Mesendoderm (in vitro differentiated cells): ENCODE measurements at regions not wholly inside any gene's neighbourhood (a gene's known extent, or its start where the extent isn't known, plus 50 kb on each side); places are given as distances from the start of the nearest gene placed in this dataset.

Experiments used
- DNase-seq: peaks from one replicate; pipeline ENCODE4 v3.0.0; 2013
- H2AK5ac ChIP-seq: 2 replicates; pipeline ENCODE4 v1.6.1; 2013; ENCODE audit warnings: low read length, inconsistent platforms
- H2BK120ac ChIP-seq: 2 replicates; pipeline ENCODE4 v1.6.1; 2013; ENCODE audit warnings: low read depth, mild to moderate bottlenecking, low read length, moderate library complexity, mixed read lengths
- H2BK15ac ChIP-seq: replicated peaks from 2 replicates; pipeline ENCODE4 v1.6.1; 2013; ENCODE audit warnings: low read depth, mild to moderate bottlenecking, moderate library complexity
- H2BK5ac ChIP-seq: 2 replicates; pipeline ENCODE4 v1.6.1; 2013; ENCODE audit warnings: low read length, inconsistent platforms
- H3K18ac ChIP-seq: 2 replicates; pipeline ENCODE4 v1.6.1; 2013; ENCODE audit warnings: mild to moderate bottlenecking, low read length, mixed read lengths
- H3K23ac ChIP-seq: one replicate; pipeline ENCODE4 v1.6.1; 2013; ENCODE audit warnings: low read length
- H3K27ac ChIP-seq: 2 replicates; pipeline ENCODE4 v1.5.1; 2013; ENCODE audit warnings: low read depth, mild to moderate bottlenecking, inconsistent platforms, low read length, moderate library complexity
- H3K27me3 ChIP-seq: 2 replicates; pipeline ENCODE4 v1.6.1; 2013; ENCODE audit warnings: low read length, control low read depth, mild to moderate bottlenecking, inconsistent platforms; ENCODE audit not compliant: insufficient read depth, poor library complexity
- H3K36me3 ChIP-seq: 2 replicates; pipeline ENCODE4 v1.6.1; 2013; ENCODE audit warnings: low read length, inconsistent platforms; ENCODE audit not compliant: control insufficient read depth, insufficient read depth
- H3K4ac ChIP-seq: one replicate; pipeline ENCODE4 v1.6.1; 2013; ENCODE audit warnings: low read depth, mild to moderate bottlenecking, low read length, moderate library complexity
- H3K4me1 ChIP-seq: 2 replicates; pipeline ENCODE4 v1.6.1; 2013; ENCODE audit warnings: low read depth, low read length, inconsistent platforms; ENCODE audit not compliant: control insufficient read depth
- H3K4me2 ChIP-seq: 2 replicates; pipeline ENCODE4 v1.6.1; 2013; ENCODE audit warnings: low read length
- H3K4me3 ChIP-seq: 2 replicates; pipeline ENCODE4 v1.5.1; 2013; ENCODE audit warnings: mild to moderate bottlenecking, low read length
- H3K56ac ChIP-seq: one replicate; pipeline ENCODE4 v1.6.1; 2013; ENCODE audit warnings: low read length
- H3K79me1 ChIP-seq: 2 replicates; pipeline ENCODE4 v1.6.1; 2013; ENCODE audit warnings: low read length, inconsistent platforms
- H3K79me2 ChIP-seq: 2 replicates; pipeline ENCODE4 v1.6.1; 2013; ENCODE audit warnings: mild to moderate bottlenecking, low read length; ENCODE audit not compliant: control insufficient read depth, insufficient read depth
- H3K9ac ChIP-seq: 2 replicates; pipeline ENCODE4 v1.6.1; 2013; ENCODE audit warnings: low read length, inconsistent platforms
- H4K5ac ChIP-seq: one replicate; pipeline ENCODE4 v1.6.1; 2013; ENCODE audit warnings: low read length
- H4K8ac ChIP-seq: one replicate; pipeline ENCODE4 v1.6.1; 2013; ENCODE audit warnings: low read depth, mild to moderate bottlenecking, control low read depth, low read length, moderate library complexity
- WGBS: extraction: QIAGEN DNeasy Blood & Tissue Kit; methylation state at CpG from one replicate; pipeline ENCODE4 v1.1.7; 2013; ENCODE audit warnings: low lambda C conversion rate, missing lambda C conversion rate; ENCODE audit not compliant: insufficient coverage; ENCODE audit errors: extremely low coverage; 5-methylcytosine and 5-hydroxymethylcytosine counted together

DNA sequence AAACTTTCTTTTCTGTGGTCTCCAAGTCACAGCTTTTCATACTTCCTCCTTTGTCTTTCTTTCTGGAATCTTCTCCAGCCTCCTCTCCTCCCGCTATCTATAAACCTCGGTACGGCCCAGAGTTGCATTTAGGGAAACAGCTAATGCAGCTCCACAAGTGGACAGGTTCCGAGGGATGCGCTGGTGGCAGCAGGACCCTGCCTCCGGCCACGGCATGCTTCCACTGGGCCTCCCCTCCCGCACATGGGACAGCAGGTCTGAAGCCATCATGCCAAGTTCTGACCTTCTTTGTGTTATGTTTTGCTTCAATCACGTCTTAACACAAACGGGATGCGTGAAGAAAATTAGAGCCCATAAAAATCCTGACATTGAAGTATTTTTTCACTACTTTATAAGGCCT lies 136.9 kb downstream of the IRX2 start:
- Histone ChIP-seq H3K79me2 (no peaks in the 10 kb centered on the region), H4K8ac (no peak overlapping the region), H3K4me1 (no peaks in the 10 kb centered on the region), H3K4me2 (no peak overlapping the region), H3K27ac (no peak overlapping the region), H4K5ac (no peak overlapping the region), H3K56ac (no peak overlapping the region), H3K9ac (no peak overlapping the region), H2BK120ac (no peak overlapping the region), H3K18ac (no peak overlapping the region), H3K4ac (no peak overlapping the region), H2BK5ac (no peak overlapping the region), H3K79me1 (no peaks in the 10 kb centered on the region), H3K4me3 (no peak overlapping the region), H2AK5ac (no peak overlapping the region), H3K27me3 (no peaks in the 10 kb centered on the region), H3K23ac (no peak overlapping the region), H3K36me3 (no peaks in the 10 kb centered on the region), H2BK15ac (no peak overlapping the region)
- no CpG with 5 or more reads among the region's 11 CpGs for WGBS
- DNase-seq, result no peak

DNA sequence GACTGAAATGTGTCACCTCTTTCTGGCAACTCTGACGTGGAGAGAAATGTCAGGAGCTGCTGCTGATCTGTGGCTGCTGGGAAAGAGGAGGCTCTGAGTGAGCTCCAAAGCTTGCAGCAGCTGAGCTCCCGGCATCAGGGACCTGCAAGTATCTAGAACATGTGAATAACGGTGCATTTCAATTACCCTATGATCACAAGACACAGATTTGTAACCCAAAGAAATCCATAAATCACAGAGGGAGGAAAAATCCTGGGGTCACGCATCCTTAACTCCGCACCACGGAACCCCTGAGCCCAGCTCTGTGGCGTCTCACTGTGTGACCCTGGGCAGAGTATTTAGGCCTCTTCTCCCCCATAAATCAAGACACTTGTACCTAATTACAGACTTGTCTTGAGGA lies 139.8 kb downstream of the IRX2 start:
- H2BK5ac ChIP-seq, result no peak overlapping the region
- no peak overlapping the region for H2BK120ac ChIP-seq
- no peak overlapping the region for H3K18ac ChIP-seq
- no peaks in the 10 kb centered on the region for H3K36me3 ChIP-seq
- no peaks in the 10 kb centered on the region for H3K27me3 ChIP-seq
- no peak overlapping the region for H2BK15ac ChIP-seq
- H3K4me2 ChIP-seq, result no peak overlapping the region
- H3K4me1 ChIP-seq, result no peaks in the 10 kb centered on the region
- no peak overlapping the region for H4K8ac ChIP-seq
- DNase-seq, result no peak
- no peaks in the 10 kb centered on the region for H3K79me2 ChIP-seq
- no peak overlapping the region for H3K4ac ChIP-seq
- H3K23ac ChIP-seq, result no peak overlapping the region
- no peak overlapping the region for H3K9ac ChIP-seq
- H4K5ac ChIP-seq, result no peak overlapping the region
- no peak overlapping the region for H3K27ac ChIP-seq
- H2AK5ac ChIP-seq, result no peak overlapping the region
- no peak overlapping the region for H3K56ac ChIP-seq
- no peaks in the 10 kb centered on the region for H3K79me1 ChIP-seq
- H3K4me3 ChIP-seq, result no peak overlapping the region
- no CpG with 5 or more reads among the region's 7 CpGs for WGBS

DNA sequence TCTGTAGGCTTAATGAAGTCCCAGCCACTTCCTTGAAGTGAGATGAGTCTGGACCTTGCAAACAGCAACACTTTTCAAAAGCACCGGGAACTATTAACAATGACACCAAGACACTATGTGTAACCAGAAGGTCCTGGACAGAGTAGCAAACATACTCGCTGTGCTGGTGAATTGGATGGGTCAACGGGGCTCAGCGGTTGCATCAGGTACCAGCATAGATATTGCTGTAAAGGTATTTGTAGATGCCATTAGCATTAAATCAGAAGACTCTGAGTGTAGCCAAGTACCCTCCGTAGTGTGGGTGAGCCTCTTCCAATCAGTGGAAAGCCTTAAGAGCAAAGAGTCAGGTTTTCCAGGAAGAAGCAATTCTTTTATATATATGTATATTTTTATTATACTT lies 140.5 kb downstream of the IRX2 start:
- H3K36me3 ChIP-seq, result no peaks in the 10 kb centered on the region
- H3K56ac ChIP-seq, result no peak overlapping the region
- no peak overlapping the region for H3K18ac ChIP-seq
- H2BK120ac ChIP-seq, result no peak overlapping the region
- no peak overlapping the region for H4K8ac ChIP-seq
- H2BK15ac ChIP-seq, result no peak overlapping the region
- no peak overlapping the region for H3K4ac ChIP-seq
- H3K79me1 ChIP-seq, result no peaks in the 10 kb centered on the region
- no peak overlapping the region for H2BK5ac ChIP-seq
- no peak for DNase-seq
- H3K27ac ChIP-seq, result no peak overlapping the region
- no peak overlapping the region for H2AK5ac ChIP-seq
- H4K5ac ChIP-seq, result no peak overlapping the region
- H3K4me2 ChIP-seq, result no peak overlapping the region
- H3K4me3 ChIP-seq, result no peak overlapping the region
- no peak overlapping the region for H3K23ac ChIP-seq
- no peaks in the 10 kb centered on the region for H3K79me2 ChIP-seq
- H3K27me3 ChIP-seq, result no peaks in the 10 kb centered on the region
- H3K4me1 ChIP-seq, result no peaks in the 10 kb centered on the region
- no CpG with 5 or more reads among the region's 5 CpGs for WGBS
- no peak overlapping the region for H3K9ac ChIP-seq

DNA sequence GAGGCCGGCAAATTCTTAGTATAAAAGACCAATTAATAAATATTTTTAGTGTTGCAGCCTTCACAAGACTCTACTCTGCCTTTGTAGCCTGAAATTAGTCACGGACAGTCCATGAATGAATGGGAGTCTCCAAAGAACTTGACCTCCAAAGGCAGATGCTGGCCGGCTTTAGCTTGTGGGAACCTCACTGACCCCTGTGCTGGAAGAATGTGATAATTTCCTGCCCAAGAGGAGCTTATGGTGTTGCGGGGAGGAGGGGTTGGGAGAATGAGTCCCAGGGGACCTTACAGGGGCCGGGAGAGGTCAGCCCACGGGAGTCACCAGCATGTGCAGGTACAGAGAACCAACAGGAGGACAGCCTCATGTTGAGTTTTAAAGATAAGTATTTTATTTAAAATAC lies 143.1 kb downstream of the IRX2 start:
- Histone ChIP-seq H2BK5ac (no peak overlapping the region), H3K4ac (no peak overlapping the region), H3K27ac (no peak overlapping the region), H3K36me3 (no peaks in the 10 kb centered on the region), H3K23ac (no peak overlapping the region), H4K5ac (no peak overlapping the region), H4K8ac (no peak overlapping the region), H3K18ac (no peak overlapping the region), H3K4me3 (no peak overlapping the region), H2BK120ac (no peak overlapping the region), H3K79me2 (no peaks in the 10 kb centered on the region), H3K4me2 (no peak overlapping the region), H2BK15ac (no peak overlapping the region), H3K56ac (no peak overlapping the region), H2AK5ac (no peak overlapping the region), H3K79me1 (no peaks in the 10 kb centered on the region), H3K27me3 (no peaks in the 10 kb centered on the region), H3K9ac (no peak overlapping the region), H3K4me1 (no peaks in the 10 kb centered on the region)
- DNase-seq, result no peak
- WGBS, result no CpG with 5 or more reads among the region's 6 CpGs

DNA sequence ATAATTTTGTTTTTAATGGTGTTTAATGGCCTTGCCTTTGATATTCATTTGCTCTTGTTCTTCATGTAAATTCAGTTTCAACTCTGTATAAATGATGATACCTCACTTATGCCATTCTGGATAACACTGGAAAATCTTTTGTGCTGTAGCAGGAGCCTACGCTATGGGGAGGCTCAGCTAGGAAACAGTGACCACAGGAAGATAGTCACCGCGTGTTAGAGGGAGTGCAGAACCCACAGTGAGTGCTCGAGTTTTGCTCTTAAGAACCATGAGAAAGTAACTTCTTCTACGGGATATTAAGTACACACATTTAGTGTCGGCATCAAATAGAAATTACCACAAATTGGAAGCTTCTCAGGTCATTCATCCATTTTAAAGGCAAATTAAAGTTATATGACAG lies 143.9 kb downstream of the IRX2 start:
- Histone ChIP-seq H3K4me2 (no peak overlapping the region), H2BK15ac (no peak overlapping the region), H3K79me2 (no peaks in the 10 kb centered on the region), H3K36me3 (no peaks in the 10 kb centered on the region), H3K56ac (no peak overlapping the region), H3K18ac (no peak overlapping the region), H2BK5ac (no peak overlapping the region), H4K8ac (no peak overlapping the region), H4K5ac (no peak overlapping the region), H2AK5ac (no peak overlapping the region), H3K23ac (no peak overlapping the region), H3K27me3 (no peaks in the 10 kb centered on the region), H3K4ac (no peak overlapping the region), H3K4me3 (no peak overlapping the region), H3K9ac (no peak overlapping the region), H3K79me1 (no peaks in the 10 kb centered on the region), H2BK120ac (no peak overlapping the region), H3K27ac (no peak overlapping the region), H3K4me1 (no peaks in the 10 kb centered on the region)
- no CpG with 5 or more reads among the region's 6 CpGs for WGBS
- no peak for DNase-seq

GRCh38 chr5:2603272-2603575 lies 148.3 kb downstream of the IRX2 start:
- no peak for DNase-seq
- Histone ChIP-seq H3K79me1 (no peaks in the 10 kb centered on the region), H2BK120ac (no peak overlapping the region), H3K36me3 (no peaks in the 10 kb centered on the region), H4K5ac (no peak overlapping the region), H3K27me3 (no peaks in the 10 kb centered on the region), H3K79me2 (no peaks in the 10 kb centered on the region), H3K4ac (no peak overlapping the region), H3K18ac (no peak overlapping the region), H3K56ac (no peak overlapping the region), H3K4me3 (no peak overlapping the region), H3K4me1 (no peaks in the 10 kb centered on the region), H2AK5ac (no peak overlapping the region), H2BK15ac (no peak overlapping the region), H3K27ac (no peak overlapping the region), H4K8ac (no peak overlapping the region), H2BK5ac (no peak overlapping the region), H3K4me2 (no peak overlapping the region), H3K23ac (no peak overlapping the region), H3K9ac (no peak overlapping the region)
- no CpG with 5 or more reads among the region's 5 CpGs for WGBS
